B cell (primary cell): ENCODE measurements at regions not wholly inside any gene's neighbourhood (a gene's known extent, or its start where the extent isn't known, plus 50 kb on each side); places are given as distances from the start of the nearest gene placed in this dataset.

Experiments used
- ATAC-seq: fragments of 200-7000 bp; cut with Tn5 transposase; one replicate; pipeline ENCODE4 v1.10.0; 2021; ENCODE audit warnings: low read depth, mild to moderate bottlenecking, moderate number of reproducible peaks, moderate library complexity
- CTCF ChIA-PET: fragments of 350-600 bp; sonication (Branson Sonifier 250); formaldehyde crosslinking; loops from one replicate; lab custom pipeline; 2021; ENCODE audit warnings: antibody characterized with exemption, inconsistent platforms; lab: Charles Lee
- POLR2A ChIA-PET: fragments of 350-600 bp; sonication (Branson Sonifier 250); formaldehyde crosslinking; loops from one replicate; lab custom pipeline; 2021; ENCODE audit warnings: antibody characterized with exemption; lab: Charles Lee
- DNase-seq: peaks from one replicate; pipeline ENCODE4 v3.0.0; 2013
- H2AFZ ChIP-seq: 2 replicates; pipeline ENCODE4 v1.6.1; 2012; ENCODE audit warnings: mild to moderate bottlenecking, low read depth, low read length; ENCODE audit not compliant: insufficient read depth, poor library complexity, severe bottlenecking
- H3K27ac ChIP-seq, 2 donors: 1 replicate in 1 of 2; 2 replicates in 1 of 2; pipeline ENCODE4 v1.5.1; 2012 to 2013; ENCODE audit warnings: low read length in 2 of 2, mild to moderate bottlenecking in 2 of 2, moderate library complexity in 1 of 2
- H3K27me3 ChIP-seq, 4 experiments: fragments of 200-600 bp in 1 of 4; sonication (generic) in 1 of 4; replicated peaks in 1 of 4; 1 replicate in 2 of 4; 2 replicates in 2 of 4; pipeline versions ENCODE4 v1.6.1 to v1.7.0; 2013 to 2016; ENCODE audit warnings: low read length in 3 of 4, mild to moderate bottlenecking in 2 of 4, mixed read lengths in 1 of 4, moderate library complexity in 1 of 4; ENCODE audit not compliant: insufficient read depth in 4 of 4, control insufficient read depth in 3 of 4; ENCODE audit errors: control extremely low read depth in 1 of 4
- H3K36me3 ChIP-seq, 2 experiments: replicated peaks in 1 of 2; 1 replicate in 1 of 2; 2 replicates in 1 of 2; pipeline versions ENCODE4 v1.6.1 to v1.7.1; 2013; ENCODE audit warnings: low read length in 1 of 2; ENCODE audit not compliant: insufficient read depth in 2 of 2, control insufficient read depth in 1 of 2; ENCODE audit errors: control extremely low read depth in 1 of 2, extremely low read depth in 1 of 2
- H3K4me1 ChIP-seq, 2 donors: fragments of 200-600 bp in 1 of 2; sonication (generic) in 1 of 2; 1 replicate in 1 of 2; 2 replicates in 1 of 2; pipeline versions ENCODE4 v1.5.1 to v1.6.1; 2013 to 2017; ENCODE audit warnings: low read length in 2 of 2; ENCODE audit not compliant: control insufficient read depth in 2 of 2, insufficient read depth in 2 of 2
- H3K4me2 ChIP-seq: replicated peaks from 2 replicates; pipeline ENCODE3; 2012; ENCODE audit warnings: mild to moderate bottlenecking, low read depth, low read length; ENCODE audit not compliant: poor library complexity, severe bottlenecking
- H3K4me3 ChIP-seq, 5 experiments: fragments of 200-600 bp in 1 of 5; sonication (generic) in 1 of 5; 1 replicate in 3 of 5; 2 replicates in 2 of 5; pipeline versions ENCODE4 v1.5.1 to v1.7.0; 2011 to 2016; ENCODE audit warnings: low read length in 4 of 5, mild to moderate bottlenecking in 4 of 5, low read depth in 2 of 5, control low read depth in 1 of 5, moderate library complexity in 1 of 5; ENCODE audit not compliant: insufficient read depth in 1 of 5; ENCODE audit errors: control extremely low read depth in 1 of 5, extremely low read depth in 1 of 5
- H3K79me2 ChIP-seq: fragments of 200-600 bp; sonication (generic); one replicate; pipeline ENCODE4 v1.6.0; 2016; ENCODE audit warnings: low read length; ENCODE audit not compliant: control insufficient read depth, insufficient read depth
- H3K9ac ChIP-seq: fragments of 200-600 bp; sonication (generic); 2 replicates; pipeline ENCODE4 v1.6.1; 2017; ENCODE audit warnings: mild to moderate bottlenecking, low read length, moderate library complexity
- H3K9me3 ChIP-seq, 3 donors: one replicate each; pipeline versions ENCODE4 v1.6.1 to v1.7.1; 2013; ENCODE audit warnings: low read length in 2 of 3; ENCODE audit not compliant: control insufficient read depth in 2 of 3, insufficient read depth in 1 of 3; ENCODE audit errors: control extremely low read depth in 1 of 3
- H4K20me1 ChIP-seq: 2 replicates; pipeline ENCODE4 v1.6.0; 2012; ENCODE audit warnings: mild to moderate bottlenecking, low read length; ENCODE audit not compliant: insufficient read depth, control insufficient read depth, poor library complexity, severe bottlenecking
- H3K27ac Mint-ChIP-seq: one replicate; pipeline ENCODE4 v1.8.0; 2021; ENCODE audit warnings: mixed read lengths
- H3K27me3 Mint-ChIP-seq: one replicate; pipeline ENCODE4 v1.8.0; 2021; ENCODE audit warnings: mixed read lengths
- H3K4me1 Mint-ChIP-seq: one replicate; pipeline ENCODE4 v1.8.0; 2021; ENCODE audit warnings: mixed read lengths
- H3K4me3 Mint-ChIP-seq: one replicate; pipeline ENCODE4 v1.8.0; 2021; ENCODE audit warnings: mixed read lengths
- H3K9me3 Mint-ChIP-seq: one replicate; pipeline ENCODE4 v1.8.0; 2022; ENCODE audit warnings: mixed read lengths; ENCODE audit not compliant: insufficient read depth
- CTCF ChIP-seq: fragments of 200-600 bp; IDR thresholded peaks from one replicate; pipeline ENCODE4 v1.8.0; 2022; ENCODE audit warnings: antibody characterized with exemption, mild to moderate bottlenecking
- EZH2 ChIP-seq: IDR thresholded peaks from 2 replicates; pipeline ENCODE4 v1.6.1; 2012; ENCODE audit warnings: borderline replicate concordance, low read depth, mild to moderate bottlenecking, moderate library complexity, low read length; ENCODE audit not compliant: insufficient read depth, poor library complexity, severe bottlenecking
- WGBS: methylation state at CpG from one replicate; pipeline ENCODE4 v1.1.5; 2013; ENCODE audit warnings: missing lambda C conversion rate; ENCODE audit not compliant: insufficient coverage; 5-methylcytosine and 5-hydroxymethylcytosine counted together
- intact Hi-C: fragments of 100-400 bp; cut with micrococcal nuclease; formaldehyde crosslinking; loops from one replicate; pipeline ENCODE4 v1.10.0; 2022

GRCh38 chr3:162643245-162643644 lies 1146.6 kb downstream of the OTOL1 start:
- Histone ChIP-seq H3K9ac (no peak overlapping the region), H3K27ac (no peak overlapping the region), H3K4me2 (no peak overlapping the region), H3K27me3 (no peaks in the 10 kb centered on the region), H3K79me2 (no peaks in the 10 kb centered on the region), H3K4me1 (no peaks in the 10 kb centered on the region), H3K9me3 (peaks cover 0 to 12% (median 0%) of the 10 kb centered on the region in 3 donors), H3K36me3 (no peaks in the 10 kb centered on the region), H4K20me1 (no peaks in the 10 kb centered on the region), H3K4me3 (no peak overlapping the region), H2AFZ (no peak overlapping the region)
- Mint-ChIP-seq H3K4me1 (no peaks in the 10 kb centered on the region), H3K9me3 (peaks cover 1% of the 10 kb centered on the region), H3K4me3 (no peak overlapping the region), H3K27me3 (no peaks in the 10 kb centered on the region), H3K27ac (no peak overlapping the region)
- intact Hi-C loops, result no loop called here
- ChIA-PET POLR2A (no interaction called here), CTCF (no interaction called here)
- WGBS, result no CpG with 5 or more reads among the region's 2 CpGs
- ATAC-seq, result no peak
- no peak for DNase-seq
- TF ChIP-seq CTCF (no peak), EZH2 (no peak)

- no peak overlapping the region for H3K27ac ChIP-seq
- H3K36me3 ChIP-seq, result no peaks in the 10 kb centered on the region
- ChIA-PET CTCF (no interaction called here), POLR2A (no interaction called here)
- ATAC-seq, result no peak
- H3K9me3 Mint-ChIP-seq, result peaks cover 3% of the 10 kb centered on the region
- DNase-seq, result no peak
- no peaks in the 10 kb centered on the region for H4K20me1 ChIP-seq
- H3K4me1 ChIP-seq, result no peaks in the 10 kb centered on the region
- H3K4me3 ChIP-seq, result no peak overlapping the region
- no peak overlapping the region for H3K27ac Mint-ChIP-seq
- intact Hi-C loops, result no loop called here
- H3K27me3 ChIP-seq, result no peaks in the 10 kb centered on the region
- H3K9me3 ChIP-seq, result peaks cover 0 to 6% (median 0%) of the 10 kb centered on the region in 3 donors
- 0% methylated on average over 1 of the region's 2 CpGs for WGBS
- TF ChIP-seq EZH2 (no peak), CTCF (no peak)
- H3K4me3 Mint-ChIP-seq, result no peak overlapping the region
- H3K79me2 ChIP-seq, result no peaks in the 10 kb centered on the region
- no peaks in the 10 kb centered on the region for H3K4me1 Mint-ChIP-seq
- no peaks in the 10 kb centered on the region for H3K27me3 Mint-ChIP-seq
- no peak overlapping the region for H3K4me2 ChIP-seq
- H3K9ac ChIP-seq, result no peak overlapping the region
- no peak overlapping the region for H2AFZ ChIP-seq
Observed at GRCh38 chr3:162647321-162647720, 1150.7 kb downstream of the OTOL1 start.
